Neural progenitor cell (in vitro differentiated cells): ENCODE measurements at regions not wholly inside any gene's neighbourhood (a gene's known extent, or its start where the extent isn't known, plus 50 kb on each side); places are given as distances from the start of the nearest gene placed in this dataset.

Experiments used
- EZH2 ChIP-seq: fragments of 200-600 bp; sonication (generic); IDR thresholded peaks from 2 replicates; pipeline ENCODE4 v1.6.1; 2017; ENCODE audit warnings: antibody characterized with exemption, mild to moderate bottlenecking, moderate library complexity
- TF ChIP-seq, protein P1 (sequence below): fragments of 200-600 bp; sonication (generic); IDR thresholded peaks from 2 replicates; pipeline ENCODE4 v1.5.1; 2017; ENCODE audit warnings: antibody characterized with exemption, mild to moderate bottlenecking

DNA sequence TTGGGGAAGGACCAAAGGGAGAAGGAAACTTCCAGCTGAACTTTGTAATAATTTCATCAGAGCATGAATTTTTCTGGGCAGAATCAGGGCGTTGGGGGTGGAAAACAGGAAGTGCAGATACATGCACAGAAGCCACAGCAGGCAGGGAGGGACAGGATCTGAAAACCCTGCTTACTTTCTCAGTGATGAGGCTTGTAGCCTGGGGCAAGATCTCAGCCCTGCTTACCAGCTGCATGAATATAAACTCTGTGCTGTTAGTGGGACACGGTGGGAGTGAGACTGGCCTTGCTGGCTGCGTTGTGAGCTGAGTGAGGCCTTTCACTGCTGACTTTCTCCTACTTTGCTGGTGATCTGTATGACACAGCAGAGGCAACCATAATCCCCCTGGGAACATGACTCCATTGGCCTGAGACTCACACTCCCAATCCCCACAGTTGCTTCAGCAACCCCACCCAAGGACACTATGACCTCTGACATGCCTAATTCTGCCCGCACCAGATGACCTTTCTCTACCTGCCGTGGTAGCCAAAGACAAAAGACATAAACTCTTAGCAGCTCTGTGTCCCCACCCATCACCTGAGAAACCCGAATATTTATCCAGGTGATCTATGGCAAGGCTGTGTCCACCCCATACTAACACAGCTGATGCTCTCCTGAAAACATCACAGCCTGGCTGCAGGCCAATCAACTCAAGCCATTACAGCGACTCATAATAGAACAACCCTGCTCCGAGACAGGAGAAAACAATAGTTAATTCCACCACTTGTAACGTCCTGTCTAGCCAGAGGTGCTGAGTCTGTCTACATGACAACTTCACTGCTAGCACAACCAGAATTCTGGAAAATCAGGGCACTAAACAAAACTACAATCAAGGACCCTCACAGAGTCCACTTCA lies 190.7 kb upstream of the CHRM2 start:
- TF ChIP-seq, protein P1, sequence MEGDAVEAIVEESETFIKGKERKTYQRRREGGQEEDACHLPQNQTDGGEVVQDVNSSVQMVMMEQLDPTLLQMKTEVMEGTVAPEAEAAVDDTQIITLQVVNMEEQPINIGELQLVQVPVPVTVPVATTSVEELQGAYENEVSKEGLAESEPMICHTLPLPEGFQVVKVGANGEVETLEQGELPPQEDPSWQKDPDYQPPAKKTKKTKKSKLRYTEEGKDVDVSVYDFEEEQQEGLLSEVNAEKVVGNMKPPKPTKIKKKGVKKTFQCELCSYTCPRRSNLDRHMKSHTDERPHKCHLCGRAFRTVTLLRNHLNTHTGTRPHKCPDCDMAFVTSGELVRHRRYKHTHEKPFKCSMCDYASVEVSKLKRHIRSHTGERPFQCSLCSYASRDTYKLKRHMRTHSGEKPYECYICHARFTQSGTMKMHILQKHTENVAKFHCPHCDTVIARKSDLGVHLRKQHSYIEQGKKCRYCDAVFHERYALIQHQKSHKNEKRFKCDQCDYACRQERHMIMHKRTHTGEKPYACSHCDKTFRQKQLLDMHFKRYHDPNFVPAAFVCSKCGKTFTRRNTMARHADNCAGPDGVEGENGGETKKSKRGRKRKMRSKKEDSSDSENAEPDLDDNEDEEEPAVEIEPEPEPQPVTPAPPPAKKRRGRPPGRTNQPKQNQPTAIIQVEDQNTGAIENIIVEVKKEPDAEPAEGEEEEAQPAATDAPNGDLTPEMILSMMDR, result no peak
- TF ChIP-seq EZH2, result no peak
